ENCODE measurements at regions not wholly inside any gene's neighbourhood (a gene's known extent, or its start where the extent isn't known, plus 50 kb on each side); places are given as distances from the start of the nearest gene placed in this dataset.

- TF ChIP-seq CTCF (IDR thresholded peaks at IDR 0.05) (no peak), POLR2A (IDR thresholded peaks at IDR 0.05) (no peak)
Measured at GRCh38 chr18:48467231-48467630, 58.0 kb upstream of the ZBTB7C start.

Measured in thyroid gland (tissue), 4 donors.